OCI-M1 (cell line): ENCODE measurements at regions not wholly inside any gene's neighbourhood (a gene's known extent, or its start where the extent isn't known, plus 50 kb on each side); places are given as distances from the start of the nearest gene placed in this dataset.
A peak's percentile ranks its signal among the peaks of the same experiment; 100 is the strongest.

Experiments used
- DNase-seq: peaks from one replicate; lab custom pipeline; 2025; lab: John Stamatoyannopoulos, UW

GRCh38 chr5:91283899-91284298 lies 99.2 kb downstream of the ARRDC3 start:
- DNase-seq: no peak

GRCh38 chr5:91283326-91283725 lies 99.8 kb downstream of the ARRDC3 start:
- no peak for DNase-seq

GRCh38 chr5:91282210-91282609 lies 100.9 kb downstream of the ARRDC3 start:
- DNase-seq: no peak

DNA sequence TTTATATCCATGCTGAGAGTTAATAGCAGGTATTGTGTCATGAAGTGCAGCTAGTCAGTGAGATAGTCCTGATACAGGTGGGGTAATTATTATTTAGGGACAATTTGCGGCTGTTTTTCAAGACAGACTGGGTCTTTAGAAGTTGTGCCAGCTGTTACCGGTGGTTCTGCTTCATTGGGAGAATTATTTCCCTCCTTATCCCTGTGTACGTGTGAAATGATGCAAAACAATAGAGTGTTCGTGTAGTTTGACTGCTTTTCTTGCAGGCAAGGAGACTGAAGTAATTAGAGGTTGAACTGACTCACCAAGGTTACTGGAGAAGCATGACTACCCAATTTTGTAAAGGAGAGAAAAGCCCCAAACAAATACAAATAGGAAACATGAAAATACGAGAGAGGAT lies 101.7 kb downstream of the ARRDC3 start:
- no peak for DNase-seq

GRCh38 chr5:91280362-91281269 lies 102.5 kb downstream of the ARRDC3 start:
- peak; percentile 91 for DNase-seq

GRCh38 chr5:91277840-91278239 lies 105.3 kb downstream of the ARRDC3 start:
- no peak for DNase-seq

DNA sequence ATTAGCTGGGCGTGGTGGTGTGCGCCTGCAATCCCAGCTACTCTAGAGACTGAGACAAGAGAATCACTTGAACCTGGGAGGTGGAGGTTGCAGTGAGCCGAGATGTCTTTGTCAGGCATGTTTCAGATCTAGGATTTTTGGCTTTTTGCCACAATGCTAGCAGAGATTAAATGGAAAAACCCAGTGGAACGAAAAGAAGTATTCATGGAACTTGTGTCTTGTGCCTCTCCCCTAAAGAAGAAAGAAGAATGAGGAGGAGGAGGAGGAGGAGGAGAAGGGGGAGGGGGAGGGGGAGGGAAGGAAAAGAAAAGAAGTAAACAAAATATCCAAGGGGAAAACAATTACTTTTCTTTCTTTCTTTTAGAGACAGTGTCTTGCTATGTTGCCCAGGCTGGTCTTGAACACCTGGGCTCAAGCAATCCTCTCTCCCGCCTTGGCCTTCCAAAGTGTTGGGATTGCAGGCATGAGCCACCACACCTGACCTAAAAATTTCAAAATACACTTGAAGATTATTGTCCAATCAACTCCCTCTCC lies 106.0 kb downstream of the ARRDC3 start:
- DNase-seq: no peak

DNA sequence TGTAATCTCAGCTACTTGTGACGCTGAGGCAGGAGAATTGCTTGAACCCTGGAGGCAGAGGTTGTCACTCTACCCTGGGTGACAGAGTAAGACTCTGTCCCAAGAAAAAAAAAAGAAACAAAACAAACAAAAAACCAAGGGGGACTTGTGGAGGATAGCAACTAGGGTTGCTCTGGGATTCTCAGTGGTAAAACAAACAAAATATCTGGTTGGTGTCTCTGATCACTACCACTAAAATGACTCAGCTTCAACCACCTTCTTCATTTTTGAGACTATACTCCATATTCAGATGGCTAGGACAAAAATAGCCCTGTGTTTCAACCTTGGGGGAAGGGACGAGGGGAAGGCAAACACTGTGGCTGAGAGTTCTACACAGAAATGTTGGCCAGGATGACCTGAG lies 110.3 kb downstream of the ARRDC3 start:
- DNase-seq: no peak

DNA sequence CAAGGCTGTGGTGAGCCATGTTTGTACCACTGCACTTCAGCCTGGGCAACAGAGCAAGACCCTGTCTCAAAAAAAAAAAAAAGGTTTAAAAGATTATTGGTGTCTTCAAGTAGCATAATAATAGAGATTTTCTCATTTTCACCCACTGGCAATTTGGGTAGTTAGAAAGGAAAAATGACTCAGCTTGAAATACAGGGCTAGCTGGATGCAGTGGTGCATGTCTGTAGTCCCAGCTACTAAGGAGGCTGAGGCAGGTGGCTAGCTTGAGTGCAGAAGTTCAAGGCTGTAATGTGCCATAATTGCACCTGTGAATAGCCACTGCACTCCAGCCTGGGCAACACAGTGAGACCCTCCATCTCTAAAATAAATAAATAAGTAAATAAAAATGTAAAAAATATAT lies 111.1 kb downstream of the ARRDC3 start:
- no peak for DNase-seq

DNA sequence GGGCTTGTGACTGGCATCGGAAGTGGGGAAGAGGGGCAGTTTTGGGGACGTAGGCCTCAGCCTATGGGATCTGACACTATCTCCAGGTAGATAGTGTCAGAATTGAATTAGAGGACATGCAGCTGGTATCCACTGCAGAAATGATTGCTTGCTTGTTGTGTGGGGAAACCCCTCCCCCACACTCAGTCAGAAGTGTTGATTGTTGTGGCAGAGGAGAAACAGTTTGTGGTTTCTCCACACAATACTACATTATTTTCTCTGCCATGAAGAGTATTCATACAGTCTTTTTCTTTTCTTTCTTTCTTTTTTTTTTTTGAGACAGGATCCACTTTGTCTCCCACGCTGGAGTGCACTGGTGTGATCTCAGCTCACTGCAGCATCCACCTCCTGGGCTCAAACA lies 113.9 kb downstream of the ARRDC3 start:
- DNase-seq: no peak

GRCh38 chr5:91266184-91266705 lies 116.9 kb downstream of the ARRDC3 start:
- peak; percentile 70 for DNase-seq

DNA sequence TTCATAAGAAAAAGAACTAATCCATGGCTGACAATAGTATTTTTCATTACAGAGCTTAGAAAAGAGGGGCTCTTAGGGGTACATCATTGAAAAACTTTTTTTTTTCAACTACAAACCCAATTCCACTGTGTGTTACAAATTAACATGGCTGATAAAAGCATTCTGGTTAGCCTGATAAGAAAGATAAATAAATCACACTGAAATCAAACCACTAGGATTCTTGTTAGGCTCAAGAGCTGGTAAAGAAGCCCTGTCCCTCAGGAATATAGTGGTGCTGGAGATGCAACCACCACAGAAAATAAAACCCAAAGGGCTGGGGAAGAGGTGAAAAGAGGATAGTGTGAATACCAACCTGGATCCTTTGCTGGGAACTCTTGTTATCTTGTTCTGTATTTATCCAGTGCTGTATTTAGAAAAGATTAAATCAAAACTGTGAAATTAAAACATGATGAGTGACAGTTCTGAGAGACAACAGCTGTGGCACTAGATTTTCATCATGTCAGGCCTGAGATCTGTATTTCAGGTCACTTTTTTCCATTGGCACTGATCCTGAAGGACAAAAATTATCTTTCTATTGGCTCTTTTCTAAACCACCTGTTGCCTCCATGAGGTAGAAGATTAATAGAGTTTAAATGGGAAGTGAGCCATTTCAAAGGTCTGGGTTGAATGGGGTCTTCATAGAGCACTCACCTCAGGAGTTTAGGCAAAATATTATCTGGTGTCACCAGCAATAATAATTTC lies 118.6 kb downstream of the ARRDC3 start:
- no peak for DNase-seq

DNA sequence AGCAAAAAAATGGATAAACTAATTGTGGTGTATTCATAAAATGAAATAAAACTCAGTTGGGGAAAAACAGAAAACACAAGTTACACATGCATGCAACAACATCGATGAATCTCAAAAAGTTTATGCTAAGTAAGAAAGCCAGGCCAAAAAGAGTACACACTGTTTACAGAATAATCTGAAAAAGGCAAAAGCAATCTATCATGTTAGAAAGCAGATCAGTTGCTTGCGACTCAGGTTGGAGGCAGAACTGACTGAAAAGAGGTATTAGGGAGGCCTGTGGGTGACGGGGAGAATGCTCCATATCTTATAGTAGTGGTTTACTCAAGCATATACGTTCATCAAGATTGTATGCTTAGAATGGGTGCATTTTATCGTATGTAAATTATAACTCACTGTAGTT lies 119.2 kb downstream of the ARRDC3 start:
- DNase-seq: no peak

DNA sequence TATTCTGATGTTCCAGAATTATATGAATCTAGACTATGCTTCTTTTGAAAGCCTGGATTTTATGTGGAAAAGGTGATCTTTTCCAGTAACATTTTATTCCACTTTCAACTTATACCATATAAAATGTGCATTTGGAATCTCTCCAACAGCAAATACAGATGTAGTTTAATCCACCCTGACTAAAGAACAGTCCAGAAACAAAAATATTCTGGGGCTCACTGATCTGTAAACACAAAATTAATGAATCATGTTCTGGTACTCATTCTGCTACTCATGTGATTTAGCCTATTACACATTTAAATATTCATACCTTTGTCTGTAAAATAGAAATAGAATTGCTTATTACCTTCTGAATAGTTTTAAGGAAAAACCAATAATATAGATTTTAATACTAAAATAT lies 125.8 kb downstream of the ARRDC3 start:
- no peak for DNase-seq

- DNase-seq: no peak
Observed at GRCh38 chr5:91256142-91256524, 127.0 kb downstream of the ARRDC3 start.

DNA sequence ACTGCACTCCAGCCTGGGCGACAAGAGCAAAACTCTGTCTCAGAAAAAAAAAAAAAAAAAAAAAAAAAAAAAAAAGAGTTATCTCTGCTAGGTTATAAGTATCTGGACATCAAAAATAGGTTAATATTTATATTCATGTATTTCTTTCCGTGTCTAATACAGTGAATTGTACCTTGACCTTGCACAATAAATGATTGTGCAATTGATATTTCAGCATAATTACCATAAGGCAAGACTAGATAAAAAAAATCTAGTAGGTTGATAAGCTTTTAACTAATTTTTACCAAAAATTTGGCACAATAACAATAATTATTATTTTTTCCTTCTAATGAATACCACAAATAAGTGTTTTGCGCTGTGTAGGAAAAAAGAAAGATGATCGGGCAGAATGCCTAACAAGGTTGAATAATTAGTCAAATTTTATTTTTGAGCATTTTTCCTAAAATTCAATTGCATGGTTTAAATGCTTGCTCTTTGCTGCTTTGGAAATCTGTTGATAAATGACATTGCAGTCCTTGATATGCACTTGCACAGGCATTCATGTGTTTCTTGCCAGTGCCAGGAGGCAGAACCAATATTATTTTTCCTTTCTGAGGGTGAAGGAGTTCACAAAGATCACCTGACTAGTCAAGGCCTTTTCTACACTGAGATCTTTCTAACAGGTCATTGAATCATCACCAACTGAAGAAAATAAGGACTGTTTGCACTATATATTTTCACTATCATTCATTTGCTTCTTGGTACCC lies 127.5 kb downstream of the ARRDC3 start:
- DNase-seq: no peak

DNA sequence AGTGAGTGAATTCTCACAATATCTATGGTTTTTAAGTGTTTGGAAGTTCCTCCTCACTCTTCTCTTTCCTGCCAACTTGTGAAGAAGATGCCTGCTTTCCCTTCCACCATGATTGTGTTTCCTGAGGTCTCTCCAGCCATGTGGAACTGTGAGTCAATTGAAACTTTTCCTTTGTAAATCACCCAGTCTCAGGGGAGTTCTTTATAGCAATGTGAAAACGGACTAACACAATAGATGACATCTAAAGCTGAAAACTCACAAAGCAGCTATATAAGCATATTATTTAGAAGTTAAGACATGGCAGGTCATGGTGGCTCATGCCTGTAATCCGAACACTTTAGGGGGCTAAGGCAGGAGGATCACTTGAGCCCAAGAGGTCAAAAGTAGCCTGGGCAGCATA lies 130.2 kb downstream of the ARRDC3 start:
- no peak for DNase-seq

- peak; percentile 11 for DNase-seq
Observed at GRCh38 chr5:91245871-91246270, 137.2 kb downstream of the ARRDC3 start.

DNA sequence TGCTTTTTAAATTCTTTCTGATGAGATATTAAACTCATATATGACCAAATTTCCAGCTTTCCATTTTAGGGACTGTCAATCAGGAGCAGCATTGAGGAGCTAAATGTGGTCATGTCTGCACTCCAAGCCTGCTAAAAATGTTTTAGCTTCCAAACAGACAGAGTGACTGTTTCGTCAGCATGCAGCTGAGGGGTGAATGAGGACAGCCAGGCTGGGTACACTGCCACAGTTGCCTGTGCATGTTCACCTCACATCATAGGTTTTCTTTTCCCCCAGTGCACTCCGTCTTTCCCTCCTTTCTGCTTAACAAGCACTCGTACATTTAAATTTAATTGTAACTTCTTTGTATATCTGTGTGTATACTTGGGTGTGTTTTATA lies 138.1 kb downstream of the ARRDC3 start:
- DNase-seq: no peak

DNA sequence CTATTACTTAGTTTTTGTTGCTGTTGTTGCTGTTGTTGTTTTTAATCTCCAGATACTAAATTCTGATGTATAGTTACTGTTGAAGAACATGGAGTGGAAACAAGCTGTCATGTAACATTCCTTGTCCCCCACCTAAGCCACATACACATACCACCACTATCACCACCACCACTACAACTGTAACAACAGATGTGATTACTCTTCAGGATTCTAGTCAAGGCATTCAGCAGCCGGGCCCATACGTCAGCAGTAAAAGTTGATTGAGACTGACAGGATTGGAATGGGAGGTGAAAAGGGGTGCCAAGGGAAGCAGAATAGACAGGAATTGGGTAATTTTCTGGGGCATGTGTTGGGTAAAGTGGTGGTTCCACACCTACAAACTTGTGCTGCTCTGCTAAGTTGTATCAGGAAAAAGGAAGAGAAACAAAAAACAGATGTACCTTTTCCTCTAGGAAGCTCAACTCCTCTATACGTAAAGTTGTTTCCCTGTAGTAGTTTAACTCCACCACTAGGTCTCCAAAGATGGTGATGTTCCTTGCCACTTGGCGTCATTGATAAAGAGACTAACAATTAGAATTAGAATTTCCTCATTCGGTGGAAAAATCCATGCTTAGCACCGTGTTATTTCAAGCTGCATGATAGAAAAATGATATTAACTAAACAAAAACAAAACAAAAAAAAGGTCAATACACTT lies 138.6 kb downstream of the ARRDC3 start:
- no peak for DNase-seq

- DNase-seq: no peak
Observed at GRCh38 chr5:91243852-91244251, 139.3 kb downstream of the ARRDC3 start.

GRCh38 chr5:91243286-91243685 lies 139.8 kb downstream of the ARRDC3 start:
- no peak for DNase-seq
